Mesenchymal stem cell (in vitro differentiated cells and primary cell): ENCODE measurements at regions not wholly inside any gene's neighbourhood (a gene's known extent, or its start where the extent isn't known, plus 50 kb on each side); places are given as distances from the start of the nearest gene placed in this dataset.

Source experiments
- DNase-seq: peaks from one replicate; pipeline ENCODE4 v3.0.0-alpha.2; 2013
- H2AFZ ChIP-seq: one replicate; pipeline ENCODE4 v1.6.1; 2013; ENCODE audit warnings: low read depth, mild to moderate bottlenecking, control low read depth, inconsistent platforms, low read length, moderate library complexity
- H2AK5ac ChIP-seq: 2 replicates; pipeline ENCODE4 v1.6.1; 2013; ENCODE audit warnings: low read length, moderate library complexity, mild to moderate bottlenecking, inconsistent platforms; ENCODE audit not compliant: severe bottlenecking
- H2BK120ac ChIP-seq: one replicate; pipeline ENCODE4 v1.6.1; 2013; ENCODE audit warnings: low read depth, mild to moderate bottlenecking, inconsistent platforms, low read length, moderate library complexity
- H2BK12ac ChIP-seq, 2 experiments: one replicate each; pipeline ENCODE4 v1.6.1; 2013; ENCODE audit warnings: inconsistent platforms in 2 of 2, low read length in 2 of 2, mild to moderate bottlenecking in 2 of 2, moderate library complexity in 2 of 2, control low read depth in 1 of 2
- H2BK15ac ChIP-seq: one replicate; pipeline ENCODE4 v1.6.1; 2013; ENCODE audit warnings: mild to moderate bottlenecking, low read depth, inconsistent platforms; ENCODE audit not compliant: poor library complexity, severe bottlenecking
- H2BK5ac ChIP-seq: 2 replicates; pipeline ENCODE4 v1.6.1; 2013; ENCODE audit warnings: low read depth, mild to moderate bottlenecking, low read length, control low read depth, inconsistent platforms; ENCODE audit not compliant: poor library complexity, severe bottlenecking
- H3K14ac ChIP-seq, 2 experiments: one replicate each; pipeline ENCODE4 v1.6.1; 2013; ENCODE audit warnings: inconsistent platforms in 2 of 2, low read length in 2 of 2, control low read depth in 1 of 2, mild to moderate bottlenecking in 1 of 2, moderate library complexity in 1 of 2
- H3K18ac ChIP-seq, 2 experiments: one replicate each; pipeline ENCODE4 v1.6.1; 2013; ENCODE audit warnings: inconsistent platforms in 2 of 2, low read length in 2 of 2, control low read depth in 1 of 2, low read depth in 1 of 2, mild to moderate bottlenecking in 1 of 2
- H3K23ac ChIP-seq, 2 experiments: one replicate each; pipeline ENCODE4 v1.6.1; 2013; ENCODE audit warnings: inconsistent platforms in 2 of 2, low read length in 2 of 2, mild to moderate bottlenecking in 2 of 2, moderate library complexity in 2 of 2, control low read depth in 1 of 2
- H3K27ac ChIP-seq: 2 replicates; pipeline ENCODE4 v1.5.1; 2013; ENCODE audit warnings: mild to moderate bottlenecking, moderate library complexity, low read length, control low read depth, inconsistent platforms; ENCODE audit not compliant: poor library complexity, severe bottlenecking
- H3K27me3 ChIP-seq, 2 experiments: 2 replicates each; pipeline versions ENCODE4 v1.6.1 to v1.7.0; 2013; ENCODE audit warnings: low read length in 2 of 2, mild to moderate bottlenecking in 2 of 2, moderate library complexity in 2 of 2, control low read depth in 1 of 2, inconsistent platforms in 1 of 2; ENCODE audit not compliant: control insufficient read depth in 1 of 2, insufficient read depth in 1 of 2
- H3K36me3 ChIP-seq, 2 experiments: 2 replicates each; pipeline versions ENCODE4 v1.6.1 to v1.7.0; 2013; ENCODE audit warnings: low read length in 2 of 2, control low read depth in 1 of 2, inconsistent platforms in 1 of 2, low read depth in 1 of 2, mild to moderate bottlenecking in 1 of 2; ENCODE audit not compliant: insufficient read depth in 2 of 2, control insufficient read depth in 1 of 2
- H3K4ac ChIP-seq, 2 experiments: one replicate each; pipeline ENCODE4 v1.6.1; 2013; ENCODE audit warnings: inconsistent platforms in 2 of 2, low read length in 2 of 2, mild to moderate bottlenecking in 2 of 2, moderate library complexity in 2 of 2, control low read depth in 1 of 2, low read depth in 1 of 2
- H3K4me1 ChIP-seq: 2 replicates; pipeline ENCODE4 v1.6.1; 2013; ENCODE audit warnings: low read depth, low read length, control low read depth; ENCODE audit not compliant: control insufficient read depth, insufficient read depth
- H3K4me2 ChIP-seq: 2 replicates; pipeline ENCODE4 v1.6.1; 2013; ENCODE audit warnings: low read length, mild to moderate bottlenecking, inconsistent platforms; ENCODE audit not compliant: poor library complexity, severe bottlenecking
- H3K4me3 ChIP-seq, 2 experiments: 2 replicates each; pipeline versions ENCODE4 v1.5.1 to v1.7.0; 2013; ENCODE audit warnings: low read length in 2 of 2, mild to moderate bottlenecking in 2 of 2, control low read depth in 1 of 2, low read depth in 1 of 2; ENCODE audit not compliant: insufficient read depth in 1 of 2
- H3K79me1 ChIP-seq: replicated peaks from 2 replicates; pipeline ENCODE4 v1.6.1; 2013; ENCODE audit warnings: mild to moderate bottlenecking, control low read depth, low read length, inconsistent platforms; ENCODE audit not compliant: poor library complexity, severe bottlenecking
- H3K9ac ChIP-seq: 2 replicates; pipeline ENCODE4 v1.7.0; 2013; ENCODE audit warnings: mild to moderate bottlenecking, low read length, moderate library complexity
- H3K9me3 ChIP-seq: 2 replicates; pipeline ENCODE4 v1.7.0; 2013; ENCODE audit warnings: mild to moderate bottlenecking, low read length; ENCODE audit not compliant: control insufficient read depth
- H4K8ac ChIP-seq: one replicate; pipeline ENCODE4 v1.6.1; 2013; ENCODE audit warnings: inconsistent platforms, mild to moderate bottlenecking, low read length, moderate library complexity
- H4K91ac ChIP-seq: one replicate; pipeline ENCODE4 v1.6.1; 2013; ENCODE audit warnings: mild to moderate bottlenecking, low read length, inconsistent platforms
- WGBS: methylation state at CpG from one replicate; pipeline ENCODE4 v1.1.7; 2013; ENCODE audit warnings: mixed read lengths; 5-methylcytosine and 5-hydroxymethylcytosine counted together

DNA sequence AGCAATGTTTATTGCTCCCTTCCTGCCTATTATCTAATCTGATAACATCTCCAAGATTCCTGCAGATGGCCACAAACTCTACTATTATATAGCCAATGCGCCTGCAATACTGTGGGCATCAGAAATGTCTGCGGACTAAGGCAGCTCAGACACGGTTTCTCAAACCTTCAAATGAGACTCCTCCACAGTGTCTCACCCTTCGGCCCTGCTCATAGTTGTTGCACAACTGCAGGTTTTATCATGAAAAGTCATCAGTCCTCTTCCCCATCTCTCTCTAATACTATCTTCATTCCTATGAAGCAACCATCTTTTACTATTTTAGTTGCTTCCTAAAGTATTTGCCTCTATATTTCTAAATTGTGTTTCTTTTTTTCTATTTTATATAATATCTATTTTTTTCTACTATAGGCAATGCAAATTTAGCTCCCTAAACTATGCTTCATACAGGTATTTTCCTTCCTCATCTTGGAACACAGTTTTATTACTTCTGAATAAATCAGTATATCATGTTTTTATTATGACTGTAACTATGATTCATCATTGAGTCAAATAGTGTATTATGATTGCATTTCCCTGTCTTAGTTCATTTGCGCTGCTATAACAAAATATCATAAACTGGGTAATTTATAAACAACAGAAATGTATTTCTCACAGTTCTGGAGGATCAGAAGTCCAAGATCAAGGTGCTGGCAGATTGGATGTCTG is 129.7 kb upstream of the EDNRA start:
- no peak overlapping the region for H2AK5ac ChIP-seq
- H3K23ac ChIP-seq = no peak overlapping the region
- DNase-seq = no peak
- H2BK15ac ChIP-seq = no peak overlapping the region
- H3K27me3 ChIP-seq = peaks cover 0 to 15% of the 10 kb centered on the region in 2 experiments
- no peak overlapping the region for H3K4ac ChIP-seq
- H3K36me3 ChIP-seq = no peaks in the 10 kb centered on the region
- no peaks in the 10 kb centered on the region for H3K4me1 ChIP-seq
- H2BK5ac ChIP-seq = no peak overlapping the region
- no peak overlapping the region for H4K8ac ChIP-seq
- H3K9me3 ChIP-seq = peaks cover 12% of the 10 kb centered on the region
- H3K18ac ChIP-seq = no peak overlapping the region
- no peak overlapping the region for H3K9ac ChIP-seq
- H3K27ac ChIP-seq = no peak overlapping the region
- H2AFZ ChIP-seq = no peak overlapping the region
- H4K91ac ChIP-seq = no peak overlapping the region
- H3K14ac ChIP-seq = no peak overlapping the region
- 93% methylated on average over 4 of the region's 5 CpGs for WGBS
- H2BK12ac ChIP-seq = no peak overlapping the region
- H2BK120ac ChIP-seq = no peak overlapping the region
- H3K79me1 ChIP-seq = no peaks in the 10 kb centered on the region
- H3K4me2 ChIP-seq = no peak overlapping the region
- H3K4me3 ChIP-seq = no peak overlapping the region

DNA sequence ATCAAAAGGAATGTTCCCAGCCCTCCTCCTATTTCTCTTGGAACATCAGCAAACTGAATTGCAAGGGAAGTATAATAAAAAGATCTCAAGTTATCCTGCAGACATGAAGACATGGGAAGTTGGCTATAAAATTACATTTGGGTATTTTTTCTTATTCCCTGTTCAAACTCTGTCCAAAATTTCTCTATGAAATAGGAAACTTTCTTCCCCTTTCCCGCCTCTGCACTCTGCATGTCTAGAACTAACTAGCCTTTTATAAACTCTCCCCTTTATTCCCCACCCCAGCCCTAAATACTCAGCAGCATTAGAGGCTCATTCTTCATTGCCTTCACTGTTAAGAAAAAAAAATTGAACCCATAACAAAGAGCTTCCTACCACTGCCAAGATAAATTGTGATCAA is 126.7 kb upstream of the EDNRA start:
- Histone ChIP-seq H3K23ac (no peak overlapping the region), H4K91ac (no peak overlapping the region), H2BK15ac (no peak overlapping the region), H2AK5ac (no peak overlapping the region), H3K18ac (no peak overlapping the region), H3K4me2 (no peak overlapping the region), H3K9ac (no peak overlapping the region), H2BK12ac (no peak overlapping the region), H3K36me3 (no peaks in the 10 kb centered on the region), H3K4ac (no peak overlapping the region), H3K4me3 (no peak overlapping the region), H2BK5ac (peak overlapping the region; percentile 8), H2BK120ac (peak overlapping the region; percentile 49), H3K79me1 (no peaks in the 10 kb centered on the region), H3K9me3 (peaks cover 12% of the 10 kb centered on the region), H4K8ac (no peak overlapping the region), H3K14ac (no peak overlapping the region), H3K27ac (no peak overlapping the region), H3K4me1 (no peaks in the 10 kb centered on the region), H2AFZ (no peak overlapping the region), H3K27me3 (peaks cover 0 to 15% of the 10 kb centered on the region in 2 experiments)
- DNase-seq = no peak
- 92% methylated on average over 1 of the region's 1 CpG for WGBS

DNA sequence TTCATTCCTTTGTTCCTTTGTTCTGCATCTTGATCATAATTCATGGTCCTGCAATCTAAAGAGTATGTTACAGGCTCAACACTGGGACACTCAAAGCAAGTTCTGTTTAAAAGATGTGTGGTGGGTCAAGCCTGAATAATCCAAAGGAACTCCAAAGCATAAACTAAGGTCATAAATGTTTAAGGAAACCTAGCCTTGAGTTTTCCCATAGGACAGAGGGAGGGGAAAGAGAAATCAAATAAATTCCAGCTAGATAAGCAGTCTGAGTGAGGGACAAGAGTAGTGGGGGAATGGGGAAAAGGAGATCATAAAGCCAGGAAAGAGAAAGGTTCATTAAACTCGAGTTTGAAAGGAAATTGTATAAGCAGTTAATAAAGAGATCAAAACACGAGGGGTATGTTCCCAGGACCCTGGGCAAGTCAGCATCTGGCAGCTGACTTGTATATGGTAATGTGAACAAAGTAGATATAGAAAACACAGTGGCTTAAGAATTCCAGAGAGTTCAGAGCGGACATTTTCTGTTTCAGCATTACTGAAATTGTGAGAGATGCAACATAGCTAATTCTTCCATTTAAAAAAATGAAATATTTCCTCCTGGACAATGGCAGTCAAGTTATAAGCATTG is 125.8 kb upstream of the EDNRA start:
- Histone ChIP-seq H4K91ac (no peak overlapping the region), H3K27me3 (peaks cover 0 to 15% of the 10 kb centered on the region in 2 experiments), H3K23ac (no peak overlapping the region), H3K18ac (peak overlapping the region in 1 of 2 experiments; percentile 19), H2BK15ac (no peak overlapping the region), H3K36me3 (no peaks in the 10 kb centered on the region), H2BK12ac (peak overlapping the region in 1 of 2 experiments; percentile 46), H3K4ac (peak overlapping the region in 1 of 2 experiments; percentile 33), H2AFZ (no peak overlapping the region), H2AK5ac (no peak overlapping the region), H3K14ac (no peak overlapping the region), H4K8ac (no peak overlapping the region), H3K27ac (peak overlapping the region; percentile 60), H2BK120ac (no peak overlapping the region), H3K9me3 (peaks cover 12% of the 10 kb centered on the region), H2BK5ac (no peak overlapping the region), H3K4me2 (no peak overlapping the region), H3K79me1 (no peaks in the 10 kb centered on the region), H3K4me1 (no peaks in the 10 kb centered on the region), H3K9ac (no peak overlapping the region), H3K4me3 (no peak overlapping the region)
- 41% methylated on average over 2 of the region's 3 CpGs for WGBS
- DNase-seq = peak; percentile 39

DNA sequence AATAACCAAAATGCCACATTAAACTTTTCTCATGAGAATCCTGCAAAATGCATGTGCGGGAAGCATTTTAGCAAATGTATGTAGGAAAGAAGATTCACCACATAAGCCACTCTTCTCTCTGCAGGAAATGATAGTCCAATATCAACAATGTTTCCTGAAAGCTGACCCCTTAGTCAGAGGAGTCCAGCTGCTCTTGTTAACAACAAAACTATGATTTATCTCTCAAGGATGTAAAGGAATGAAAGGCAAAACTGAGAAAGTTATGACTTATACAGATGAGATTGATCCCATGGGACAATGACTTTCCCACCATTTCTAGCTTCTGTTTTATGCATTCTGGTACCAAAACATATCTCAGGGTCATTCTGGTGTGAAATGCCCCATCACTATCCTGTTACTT is 125.0 kb upstream of the EDNRA start:
- H2AK5ac ChIP-seq = no peak overlapping the region
- 14% methylated on average over 1 of the region's 1 CpG for WGBS
- no peak overlapping the region for H2BK12ac ChIP-seq
- DNase-seq = peak; percentile 81
- no peak overlapping the region for H3K4me3 ChIP-seq
- no peak overlapping the region for H2BK15ac ChIP-seq
- no peak overlapping the region for H2BK120ac ChIP-seq
- H3K27me3 ChIP-seq = peaks cover 0 to 15% of the 10 kb centered on the region in 2 experiments
- no peak overlapping the region for H3K14ac ChIP-seq
- no peak overlapping the region for H3K18ac ChIP-seq
- H4K91ac ChIP-seq = no peak overlapping the region
- peak overlapping the region; percentile 70 for H3K27ac ChIP-seq
- no peak overlapping the region for H4K8ac ChIP-seq
- H3K36me3 ChIP-seq = no peaks in the 10 kb centered on the region
- no peak overlapping the region for H3K4me2 ChIP-seq
- H3K4ac ChIP-seq = no peak overlapping the region
- H3K79me1 ChIP-seq = no peaks in the 10 kb centered on the region
- peaks cover 12% of the 10 kb centered on the region for H3K9me3 ChIP-seq
- H2BK5ac ChIP-seq = no peak overlapping the region
- H3K9ac ChIP-seq = no peak overlapping the region
- no peak overlapping the region for H2AFZ ChIP-seq
- H3K23ac ChIP-seq = no peak overlapping the region
- no peaks in the 10 kb centered on the region for H3K4me1 ChIP-seq
